HG03575 (cell line): ENCODE measurements at regions not wholly inside any gene's neighbourhood (a gene's known extent, or its start where the extent isn't known, plus 50 kb on each side); places are given as distances from the start of the nearest gene placed in this dataset.
"Not testable (repeated sequence)": the region's sequence is repeated elsewhere in the genome, so short reads cannot be mapped to it uniquely, and the experiment has no call there.

Experiments used
- ATAC-seq: cut with Tn5 transposase; IDR thresholded peaks from one replicate; pipeline ENCODE4 v1.9.1; 2021; ENCODE audit not compliant: unreplicated experiment, insufficient number of reproducible peaks, low FRiP score; ENCODE audit errors: extremely low read depth

GRCh38 chr4:54400802-54401201 is 171.7 kb downstream of the PDGFRA start:
- ATAC-seq, result no peak

GRCh38 chr4:54402880-54403480 is 173.9 kb downstream of the PDGFRA start:
- no peak for ATAC-seq

- ATAC-seq, result no peak
Measured at GRCh38 chr4:54403700-54404453, 174.8 kb downstream of the PDGFRA start.

GRCh38 chr4:54409270-54409817 is 180.3 kb downstream of the PDGFRA start:
- ATAC-seq, result not testable (repeated sequence)

GRCh38 chr4:54414545-54414944 is 185.5 kb downstream of the PDGFRA start:
- ATAC-seq, result no peak

GRCh38 chr4:54417476-54417875 is 188.4 kb downstream of the PDGFRA start:
- no peak for ATAC-seq

- ATAC-seq, result no peak
Measured at GRCh38 chr4:54418468-54418867, 189.4 kb downstream of the PDGFRA start.

GRCh38 chr4:54423066-54423465 is 194.0 kb downstream of the PDGFRA start:
- no peak for ATAC-seq

- no peak for ATAC-seq
Measured at GRCh38 chr4:54427826-54428225, 198.7 kb downstream of the PDGFRA start.

- ATAC-seq, result no peak
Measured at GRCh38 chr4:54428940-54429339, 199.8 kb downstream of the PDGFRA start.

GRCh38 chr4:54433686-54434085 is 204.6 kb downstream of the PDGFRA start:
- no peak for ATAC-seq

- ATAC-seq, result no peak
Measured at GRCh38 chr4:54439831-54440243, 210.7 kb downstream of the PDGFRA start.

- ATAC-seq, result no peak
Measured at GRCh38 chr4:54440394-54441136, 211.5 kb downstream of the PDGFRA start.

GRCh38 chr4:54445866-54446265 is 211.9 kb upstream of the KIT start:
- ATAC-seq, result no peak

GRCh38 chr4:54446581-54446980 is 211.2 kb upstream of the KIT start:
- ATAC-seq, result no peak

- no peak for ATAC-seq
Measured at GRCh38 chr4:54447304-54447703, 210.5 kb upstream of the KIT start.

- ATAC-seq, result no peak
Measured at GRCh38 chr4:54449999-54450398, 207.8 kb upstream of the KIT start.

- not testable (repeated sequence) for ATAC-seq
Measured at GRCh38 chr4:54466960-54467359, 190.8 kb upstream of the KIT start.

GRCh38 chr4:54473077-54473545 is 184.6 kb upstream of the KIT start:
- ATAC-seq, result no peak

GRCh38 chr4:54473798-54474197 is 184.0 kb upstream of the KIT start:
- ATAC-seq, result no peak
